ENCODE measurements at regions not wholly inside any gene's neighbourhood (a gene's known extent, or its start where the extent isn't known, plus 50 kb on each side); places are given as distances from the start of the nearest gene placed in this dataset.

GRCh38 chr2:12369566-12369965, 347.2 kb upstream of the TRIB2 start:
- Histone ChIP-seq H3K9me3 (ENCODE audit: low read depth, low read length) (no peaks in the 10 kb centered on the region), H3K27me3 (ENCODE audit: insufficient read depth, low read length) (no peaks in the 10 kb centered on the region), H3K4me3 (ENCODE audit: low read length) (no peak overlapping the region), H3K4me1 (ENCODE audit: insufficient read depth, low read length) (no peaks in the 10 kb centered on the region)

GRCh38 chr2:12376025-12376424, 340.7 kb upstream of the TRIB2 start:
- Histone ChIP-seq H3K27me3 (ENCODE audit: insufficient read depth, low read length) (no peaks in the 10 kb centered on the region), H3K9me3 (ENCODE audit: low read depth, low read length) (no peaks in the 10 kb centered on the region), H3K4me1 (ENCODE audit: insufficient read depth, low read length) (no peaks in the 10 kb centered on the region), H3K4me3 (ENCODE audit: low read length) (no peak overlapping the region)

GRCh38 chr2:12379143-12379542, 337.6 kb upstream of the TRIB2 start:
- Histone ChIP-seq H3K4me1 (ENCODE audit: insufficient read depth, low read length) (no peaks in the 10 kb centered on the region), H3K27me3 (ENCODE audit: insufficient read depth, low read length) (no peaks in the 10 kb centered on the region), H3K9me3 (ENCODE audit: low read depth, low read length) (no peaks in the 10 kb centered on the region), H3K4me3 (ENCODE audit: low read length) (no peak overlapping the region)

- Histone ChIP-seq H3K27me3 (ENCODE audit: insufficient read depth, low read length) (no peaks in the 10 kb centered on the region), H3K4me3 (ENCODE audit: low read length) (no peak overlapping the region), H3K9me3 (ENCODE audit: low read depth, low read length) (no peaks in the 10 kb centered on the region), H3K4me1 (ENCODE audit: insufficient read depth, low read length) (no peaks in the 10 kb centered on the region)
Measured at GRCh38 chr2:12381543-12382325, 335.0 kb upstream of the TRIB2 start.

- no peaks in the 10 kb centered on the region for H3K9me3 ChIP-seq (ENCODE audit: low read depth, low read length)
- H3K4me1 ChIP-seq (ENCODE audit: insufficient read depth, low read length) = no peaks in the 10 kb centered on the region
- no peaks in the 10 kb centered on the region for H3K27me3 ChIP-seq (ENCODE audit: insufficient read depth, low read length)
- no peak overlapping the region for H3K4me3 ChIP-seq (ENCODE audit: low read length)
Measured at GRCh38 chr2:12382366-12382765, 334.4 kb upstream of the TRIB2 start.

- H3K4me3 ChIP-seq (ENCODE audit: low read length) = no peak overlapping the region
- H3K27me3 ChIP-seq (ENCODE audit: insufficient read depth, low read length) = no peaks in the 10 kb centered on the region
- H3K4me1 ChIP-seq (ENCODE audit: insufficient read depth, low read length) = no peaks in the 10 kb centered on the region
- H3K9me3 ChIP-seq (ENCODE audit: low read depth, low read length) = no peaks in the 10 kb centered on the region
Measured at GRCh38 chr2:12389344-12390045, 327.2 kb upstream of the TRIB2 start.

GRCh38 chr2:12391116-12391515, 325.6 kb upstream of the TRIB2 start:
- no peaks in the 10 kb centered on the region for H3K9me3 ChIP-seq (ENCODE audit: low read depth, low read length)
- no peak overlapping the region for H3K4me3 ChIP-seq (ENCODE audit: low read length)

GRCh38 chr2:12396699-12397098, 320.0 kb upstream of the TRIB2 start:
- Histone ChIP-seq H3K27me3 (ENCODE audit: insufficient read depth, low read length) (no peaks in the 10 kb centered on the region), H3K9me3 (ENCODE audit: low read depth, low read length) (no peaks in the 10 kb centered on the region), H3K4me1 (ENCODE audit: insufficient read depth, low read length) (peaks cover 6% of the 10 kb centered on the region), H3K4me3 (ENCODE audit: low read length) (no peak overlapping the region)

More at GRCh38 chr2:12391116-12391515, 325.6 kb upstream of the TRIB2 start:
- no peaks in the 10 kb centered on the region for H3K4me1 ChIP-seq (ENCODE audit: insufficient read depth, low read length)
- no peaks in the 10 kb centered on the region for H3K27me3 ChIP-seq (ENCODE audit: insufficient read depth, low read length)

GRCh38 chr2:12397854-12398253, 318.9 kb upstream of the TRIB2 start:
- no peaks in the 10 kb centered on the region for H3K9me3 ChIP-seq (ENCODE audit: low read depth, low read length)
- peaks cover 6% of the 10 kb centered on the region for H3K4me1 ChIP-seq (ENCODE audit: insufficient read depth, low read length)
- no peaks in the 10 kb centered on the region for H3K27me3 ChIP-seq (ENCODE audit: insufficient read depth, low read length)
- H3K4me3 ChIP-seq (ENCODE audit: low read length) = no peak overlapping the region

GRCh38 chr2:12399240-12399639, 317.5 kb upstream of the TRIB2 start:
- Histone ChIP-seq H3K4me1 (ENCODE audit: insufficient read depth, low read length) (peaks cover 6% of the 10 kb centered on the region), H3K27me3 (ENCODE audit: insufficient read depth, low read length) (no peaks in the 10 kb centered on the region), H3K4me3 (ENCODE audit: low read length) (no peak overlapping the region), H3K9me3 (ENCODE audit: low read depth, low read length) (no peaks in the 10 kb centered on the region)

GRCh38 chr2:12400543-12400942, 316.2 kb upstream of the TRIB2 start:
- peaks cover 6% of the 10 kb centered on the region for H3K4me1 ChIP-seq (ENCODE audit: insufficient read depth, low read length)
- no peaks in the 10 kb centered on the region for H3K27me3 ChIP-seq (ENCODE audit: insufficient read depth, low read length)
- H3K4me3 ChIP-seq (ENCODE audit: low read length) = no peak overlapping the region
- H3K9me3 ChIP-seq (ENCODE audit: low read depth, low read length) = no peaks in the 10 kb centered on the region

- H3K27me3 ChIP-seq (ENCODE audit: insufficient read depth, low read length) = no peaks in the 10 kb centered on the region
- H3K9me3 ChIP-seq (ENCODE audit: low read depth, low read length) = no peaks in the 10 kb centered on the region
- H3K4me3 ChIP-seq (ENCODE audit: low read length) = no peak overlapping the region
- peaks cover 6% of the 10 kb centered on the region for H3K4me1 ChIP-seq (ENCODE audit: insufficient read depth, low read length)
Measured at GRCh38 chr2:12402440-12403139, 314.1 kb upstream of the TRIB2 start.

GRCh38 chr2:12404497-12404896, 312.2 kb upstream of the TRIB2 start:
- Histone ChIP-seq H3K4me3 (ENCODE audit: low read length) (no peak overlapping the region), H3K9me3 (ENCODE audit: low read depth, low read length) (no peaks in the 10 kb centered on the region), H3K27me3 (ENCODE audit: insufficient read depth, low read length) (no peaks in the 10 kb centered on the region), H3K4me1 (ENCODE audit: insufficient read depth, low read length) (no peaks in the 10 kb centered on the region)

GRCh38 chr2:12407160-12407559, 309.6 kb upstream of the TRIB2 start:
- no peaks in the 10 kb centered on the region for H3K4me1 ChIP-seq (ENCODE audit: insufficient read depth, low read length)
- no peaks in the 10 kb centered on the region for H3K9me3 ChIP-seq (ENCODE audit: low read depth, low read length)
- H3K27me3 ChIP-seq (ENCODE audit: insufficient read depth, low read length) = no peaks in the 10 kb centered on the region
- no peak overlapping the region for H3K4me3 ChIP-seq (ENCODE audit: low read length)

- no peak overlapping the region for H3K4me3 ChIP-seq (ENCODE audit: low read length)
Measured at GRCh38 chr2:12412898-12413305, 303.8 kb upstream of the TRIB2 start.

More at GRCh38 chr2:12412898-12413305, 303.8 kb upstream of the TRIB2 start:
- Histone ChIP-seq H3K4me1 (ENCODE audit: insufficient read depth, low read length) (peaks cover 15% of the 10 kb centered on the region), H3K9me3 (ENCODE audit: low read depth, low read length) (no peaks in the 10 kb centered on the region), H3K27me3 (ENCODE audit: insufficient read depth, low read length) (no peaks in the 10 kb centered on the region)

All from mononuclear cell (primary cell).